HG03520 (cell line): ENCODE measurements at regions not wholly inside any gene's neighbourhood (a gene's known extent, or its start where the extent isn't known, plus 50 kb on each side); places are given as distances from the start of the nearest gene placed in this dataset.
"Not testable (repeated sequence)": the region's sequence is repeated elsewhere in the genome, so short reads cannot be mapped to it uniquely, and the experiment has no call there.

Source experiments
- ATAC-seq: cut with Tn5 transposase; IDR thresholded peaks from one replicate; pipeline ENCODE4 v1.9.1; 2021; ENCODE audit warnings: mild to moderate bottlenecking, moderate library complexity; ENCODE audit not compliant: unreplicated experiment

GRCh38 chr4:180280726-180281297 lies 1962.4 kb upstream of the TENM3 start:
- ATAC-seq = no peak

DNA sequence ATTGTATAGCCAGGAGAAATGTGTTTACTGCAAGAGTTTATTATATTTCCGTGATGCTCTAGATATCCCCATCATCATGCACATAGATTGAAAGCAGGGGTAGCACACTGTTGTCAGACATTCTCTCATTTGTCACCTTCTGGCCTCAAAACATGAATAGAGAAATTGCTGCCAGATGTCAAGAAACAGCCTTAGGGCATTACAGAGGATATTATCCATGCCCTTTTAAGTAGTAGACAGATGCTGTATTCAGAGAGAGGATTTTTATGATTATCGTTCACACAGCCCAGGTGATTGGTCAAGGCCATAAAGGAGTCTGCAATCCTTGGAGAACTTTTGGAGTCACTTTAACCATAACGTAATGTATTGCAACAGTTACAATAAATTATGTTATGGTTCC lies 1961.5 kb upstream of the TENM3 start:
- ATAC-seq = no peak

GRCh38 chr4:180284267-180284666 lies 1958.9 kb upstream of the TENM3 start:
- ATAC-seq = no peak

DNA sequence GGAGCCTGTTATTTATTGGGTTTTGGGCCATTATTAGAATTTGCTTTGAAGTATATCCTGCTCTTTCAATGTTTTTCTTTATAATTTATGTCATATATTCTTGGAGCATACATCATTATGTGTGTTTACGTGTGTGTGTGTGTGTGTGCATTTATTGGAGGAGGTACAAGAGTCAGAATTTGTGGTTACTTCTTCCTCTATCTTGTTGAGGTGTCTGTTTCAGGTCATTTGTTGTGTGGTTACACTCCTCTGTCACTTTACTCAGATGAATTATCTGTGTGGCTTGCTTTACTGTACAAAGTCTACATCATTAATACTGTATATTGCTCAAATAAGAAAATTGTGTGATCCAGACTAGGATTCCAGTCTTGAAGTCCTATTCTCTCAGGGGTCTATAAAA lies 1957.4 kb upstream of the TENM3 start:
- no peak for ATAC-seq

DNA sequence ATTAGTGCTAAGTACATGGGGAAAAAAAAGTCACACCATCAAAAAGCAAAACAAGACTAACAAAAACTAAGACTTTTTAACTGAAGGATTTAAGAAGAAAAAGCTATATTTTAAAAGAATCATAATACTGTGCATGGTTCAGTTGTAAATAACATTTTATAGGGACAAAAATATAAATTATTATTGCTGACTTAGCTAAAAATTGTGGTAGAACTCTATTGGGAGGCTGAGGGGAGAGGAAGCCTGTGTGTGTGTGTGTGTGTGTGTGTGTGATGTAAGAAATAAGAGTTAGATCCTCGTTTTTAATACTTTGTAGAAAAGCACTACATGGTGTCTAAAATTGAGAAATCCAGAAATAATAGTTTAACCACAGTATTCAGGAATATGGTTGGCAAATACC lies 1950.9 kb upstream of the TENM3 start:
- no peak for ATAC-seq

GRCh38 chr4:180296036-180296599 lies 1947.1 kb upstream of the TENM3 start:
- ATAC-seq = no peak

GRCh38 chr4:180304321-180304720 lies 1938.9 kb upstream of the TENM3 start:
- no peak for ATAC-seq

DNA sequence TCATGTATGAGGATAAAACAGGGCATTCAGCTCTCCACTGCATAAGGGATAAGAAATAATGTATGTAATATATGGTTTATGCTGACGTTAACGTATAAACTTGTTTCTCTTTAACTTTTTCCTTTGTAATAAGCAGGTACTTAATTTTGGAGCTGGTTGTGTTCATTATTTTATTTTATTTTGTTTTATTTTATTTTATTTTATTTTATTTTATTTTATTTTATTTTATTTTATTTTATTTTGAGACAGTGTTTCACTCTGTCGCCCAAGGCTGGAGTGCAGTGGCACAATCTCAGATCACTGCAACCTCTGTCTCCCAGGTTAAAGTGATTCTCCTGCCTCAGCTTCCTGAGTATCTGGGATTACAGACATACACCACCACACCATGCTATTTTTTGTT lies 1932.6 kb upstream of the TENM3 start:
- ATAC-seq = no peak

GRCh38 chr4:180314972-180315371 lies 1928.2 kb upstream of the TENM3 start:
- ATAC-seq = no peak

GRCh38 chr4:180330521-180330920 lies 1912.7 kb upstream of the TENM3 start:
- ATAC-seq = no peak

DNA sequence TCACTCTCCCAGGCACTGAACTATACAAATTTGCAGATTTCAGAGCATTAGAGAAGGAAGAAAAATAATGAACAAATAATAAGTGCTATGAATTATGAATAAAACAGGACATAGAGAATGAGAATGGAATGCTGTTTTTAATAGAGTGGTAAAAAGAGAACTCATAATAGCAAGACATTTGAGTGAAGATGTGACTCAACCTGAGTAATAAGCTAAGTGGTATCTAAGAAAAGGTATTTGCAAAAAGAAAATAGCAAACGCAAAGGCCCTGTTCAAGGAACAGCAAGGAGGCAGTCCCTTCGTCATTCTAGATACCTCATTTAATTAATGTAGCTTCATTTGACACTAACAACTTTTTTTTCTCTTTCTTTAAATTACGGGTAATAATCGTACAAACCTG lies 1910.0 kb upstream of the TENM3 start:
- no peak for ATAC-seq

GRCh38 chr4:180335566-180335965 lies 1907.6 kb upstream of the TENM3 start:
- no peak for ATAC-seq

- no peak for ATAC-seq
Observed at GRCh38 chr4:180336494-180337090, 1906.6 kb upstream of the TENM3 start.

DNA sequence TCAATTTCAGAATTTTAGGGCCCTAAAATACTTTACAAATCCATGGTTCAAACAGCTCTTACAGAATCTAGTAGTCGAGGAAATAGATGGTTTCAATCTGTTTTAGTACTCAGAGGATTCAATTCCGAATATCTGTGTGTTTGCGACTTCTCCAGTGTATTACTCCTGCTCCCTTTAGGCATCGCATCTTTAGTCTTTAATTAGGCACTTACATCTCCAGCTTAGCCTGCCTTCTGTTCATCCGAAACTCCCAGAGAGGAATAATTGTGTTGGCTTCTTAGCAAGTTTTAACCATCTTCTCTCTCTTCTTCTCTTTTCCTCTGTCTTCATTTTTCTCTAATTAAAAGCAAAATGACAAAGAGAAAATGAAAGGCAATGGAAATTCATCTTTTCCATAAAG lies 1901.3 kb upstream of the TENM3 start:
- ATAC-seq = no peak

GRCh38 chr4:180350901-180351300 lies 1892.3 kb upstream of the TENM3 start:
- ATAC-seq = no peak

DNA sequence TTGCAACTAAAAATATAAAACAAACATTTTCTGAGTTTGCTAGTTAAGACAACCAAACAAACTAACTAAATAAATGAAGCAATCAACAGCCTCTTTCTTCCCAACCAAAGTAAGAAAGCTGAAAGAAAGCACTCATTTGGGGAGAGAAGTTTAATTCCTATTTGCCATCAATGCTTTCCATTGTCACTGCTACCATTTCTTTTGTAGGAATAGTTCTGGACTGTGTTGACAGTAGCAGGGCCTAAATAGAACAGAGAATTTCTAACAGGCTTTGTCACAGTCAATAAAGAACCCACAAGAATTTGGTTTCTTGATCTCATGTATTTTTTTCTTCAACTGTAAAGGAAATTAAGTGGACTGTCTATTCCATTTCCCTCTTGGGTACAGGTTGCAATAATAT lies 1886.4 kb upstream of the TENM3 start:
- ATAC-seq = no peak

DNA sequence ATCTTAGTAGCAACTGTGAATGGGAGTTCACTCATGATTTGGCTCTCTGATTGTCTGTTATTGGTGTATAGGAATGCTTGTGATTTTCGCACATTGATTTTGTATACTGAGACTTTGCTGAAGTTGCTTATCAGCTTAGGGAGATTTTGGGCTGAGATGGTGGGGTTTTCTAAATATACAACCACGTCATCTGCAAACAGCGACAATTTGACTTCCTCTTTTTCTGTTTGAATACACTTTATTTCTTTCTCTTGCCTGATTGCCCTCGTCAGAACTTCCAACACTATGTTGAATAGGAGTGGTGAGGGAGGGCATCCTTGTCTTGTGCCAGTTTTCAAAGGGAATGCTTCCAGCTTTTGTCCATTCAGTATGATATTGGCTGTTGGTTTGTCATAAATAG lies 1883.1 kb upstream of the TENM3 start:
- ATAC-seq = not testable (repeated sequence)

- no peak for ATAC-seq
Observed at GRCh38 chr4:180363815-180364214, 1879.4 kb upstream of the TENM3 start.

GRCh38 chr4:180372691-180373090 lies 1870.5 kb upstream of the TENM3 start:
- no peak for ATAC-seq

DNA sequence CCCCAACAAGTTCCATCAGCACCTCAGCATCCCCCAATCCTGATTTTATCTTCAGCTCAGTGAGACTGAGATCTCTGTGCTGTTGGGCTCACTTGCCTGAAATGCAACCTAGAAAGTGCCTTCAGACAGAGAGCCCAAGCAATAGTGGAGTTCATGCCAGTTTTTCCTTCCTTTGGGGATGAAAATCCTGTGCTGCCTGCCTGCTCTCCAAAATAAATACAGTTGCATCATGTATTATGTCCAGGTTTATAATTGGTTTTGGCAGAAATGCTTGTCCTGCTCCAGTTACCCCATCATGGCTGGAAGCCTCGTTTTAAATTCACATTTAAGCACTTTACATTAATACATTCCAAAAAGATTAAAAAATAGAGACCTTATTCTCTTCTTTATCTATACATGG lies 1865.5 kb upstream of the TENM3 start:
- no peak for ATAC-seq

DNA sequence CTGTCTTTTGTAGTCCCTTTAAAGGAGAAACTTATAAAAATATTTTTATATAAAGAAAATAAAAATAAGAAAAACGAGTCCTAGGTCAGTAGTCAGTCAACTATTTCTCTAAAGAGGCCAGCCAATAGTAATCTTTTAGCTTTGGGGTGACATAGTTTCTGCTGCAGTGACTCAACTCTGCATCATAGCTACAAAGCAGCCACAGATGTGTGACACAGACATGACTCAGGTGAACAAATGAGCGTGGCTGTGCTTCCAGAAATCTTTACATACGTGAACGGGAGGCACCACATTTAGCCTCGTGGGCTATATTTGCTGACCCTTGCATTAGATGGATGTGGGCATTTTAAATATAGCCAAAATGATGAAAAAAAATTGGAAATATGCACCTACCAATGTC lies 1862.5 kb upstream of the TENM3 start:
- no peak for ATAC-seq

DNA sequence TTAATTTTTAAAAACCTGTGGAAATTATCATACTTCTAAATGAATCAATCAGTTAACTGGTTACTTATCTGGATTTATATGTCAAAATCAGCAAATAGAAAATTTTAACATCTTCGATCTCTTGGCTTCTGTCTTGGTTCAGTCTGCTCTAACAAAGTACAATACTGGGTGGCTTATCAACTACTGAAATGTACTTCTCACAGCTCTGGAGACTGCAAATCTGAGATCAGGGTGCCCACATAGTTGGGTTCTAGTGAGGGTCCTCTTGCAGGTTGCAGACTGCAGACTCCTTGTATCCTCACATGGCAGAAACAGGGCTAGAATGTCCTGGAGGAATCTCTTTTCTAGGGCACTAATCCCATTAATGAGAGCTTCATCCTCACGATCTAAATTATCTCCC lies 1851.6 kb upstream of the TENM3 start:
- ATAC-seq = no peak

GRCh38 chr4:180394312-180394711 lies 1848.9 kb upstream of the TENM3 start:
- ATAC-seq = no peak
